ENCODE measurements at regions not wholly inside any gene's neighbourhood (a gene's known extent, or its start where the extent isn't known, plus 50 kb on each side); places are given as distances from the start of the nearest gene placed in this dataset.

DNA sequence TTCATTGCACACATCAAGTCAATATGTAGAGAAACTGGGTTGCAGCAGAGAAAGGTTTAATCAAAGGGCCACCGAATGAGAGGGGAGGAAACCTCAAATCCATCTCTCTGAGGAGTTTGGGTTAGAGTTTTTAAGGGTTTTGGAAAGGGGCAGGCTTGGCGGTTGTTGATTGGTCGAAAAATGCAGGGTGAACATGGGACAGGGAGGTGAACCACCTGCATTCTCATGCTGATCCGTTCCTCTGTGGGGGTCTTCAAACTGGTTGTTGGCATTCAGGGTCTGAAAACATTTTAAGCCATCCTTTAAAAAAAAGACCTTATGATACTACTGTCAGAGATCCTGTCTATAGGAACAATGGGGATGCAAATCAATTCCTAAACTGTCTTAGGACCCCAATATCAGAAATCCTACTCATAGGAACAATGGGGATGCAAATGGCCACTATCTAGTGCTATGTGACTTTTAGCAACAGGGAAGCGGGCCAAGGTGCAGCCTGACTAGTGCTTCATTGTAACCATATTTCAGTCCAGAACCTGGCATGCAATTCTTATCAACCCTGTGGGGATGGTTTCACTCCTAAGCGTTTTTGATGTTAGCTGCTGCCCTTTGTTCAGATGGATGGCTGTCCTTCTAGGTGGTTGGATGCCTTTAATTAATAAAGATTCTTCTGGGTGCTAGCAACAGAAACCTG, 120.1 kb upstream of the MGAT5 start:
- TF ChIP-seq, protein P1, sequence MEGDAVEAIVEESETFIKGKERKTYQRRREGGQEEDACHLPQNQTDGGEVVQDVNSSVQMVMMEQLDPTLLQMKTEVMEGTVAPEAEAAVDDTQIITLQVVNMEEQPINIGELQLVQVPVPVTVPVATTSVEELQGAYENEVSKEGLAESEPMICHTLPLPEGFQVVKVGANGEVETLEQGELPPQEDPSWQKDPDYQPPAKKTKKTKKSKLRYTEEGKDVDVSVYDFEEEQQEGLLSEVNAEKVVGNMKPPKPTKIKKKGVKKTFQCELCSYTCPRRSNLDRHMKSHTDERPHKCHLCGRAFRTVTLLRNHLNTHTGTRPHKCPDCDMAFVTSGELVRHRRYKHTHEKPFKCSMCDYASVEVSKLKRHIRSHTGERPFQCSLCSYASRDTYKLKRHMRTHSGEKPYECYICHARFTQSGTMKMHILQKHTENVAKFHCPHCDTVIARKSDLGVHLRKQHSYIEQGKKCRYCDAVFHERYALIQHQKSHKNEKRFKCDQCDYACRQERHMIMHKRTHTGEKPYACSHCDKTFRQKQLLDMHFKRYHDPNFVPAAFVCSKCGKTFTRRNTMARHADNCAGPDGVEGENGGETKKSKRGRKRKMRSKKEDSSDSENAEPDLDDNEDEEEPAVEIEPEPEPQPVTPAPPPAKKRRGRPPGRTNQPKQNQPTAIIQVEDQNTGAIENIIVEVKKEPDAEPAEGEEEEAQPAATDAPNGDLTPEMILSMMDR (IDR thresholded peaks at IDR 0.05), result no peak

DNA sequence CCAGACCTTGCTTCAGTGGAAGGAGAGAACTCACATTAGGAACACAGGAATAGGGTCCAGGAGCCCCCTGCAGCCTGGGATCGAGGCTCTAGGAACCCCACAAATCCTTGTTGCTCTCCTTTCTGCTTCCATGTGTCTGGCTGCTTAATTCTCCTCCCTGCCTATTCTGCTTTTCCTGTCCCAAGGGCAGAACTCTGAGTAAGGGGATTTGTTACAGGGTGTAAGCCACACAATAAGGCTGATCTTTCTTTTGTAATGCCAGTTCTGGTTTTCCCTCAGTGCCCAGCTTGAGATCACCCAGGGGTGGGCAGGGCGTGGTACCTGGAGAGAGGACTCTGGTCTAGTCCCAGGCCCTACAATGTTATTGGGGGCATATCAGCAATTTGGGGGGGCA, 119.6 kb upstream of the MGAT5 start:
- TF ChIP-seq, protein P1 (IDR thresholded peaks at IDR 0.05), result no peak

DNA sequence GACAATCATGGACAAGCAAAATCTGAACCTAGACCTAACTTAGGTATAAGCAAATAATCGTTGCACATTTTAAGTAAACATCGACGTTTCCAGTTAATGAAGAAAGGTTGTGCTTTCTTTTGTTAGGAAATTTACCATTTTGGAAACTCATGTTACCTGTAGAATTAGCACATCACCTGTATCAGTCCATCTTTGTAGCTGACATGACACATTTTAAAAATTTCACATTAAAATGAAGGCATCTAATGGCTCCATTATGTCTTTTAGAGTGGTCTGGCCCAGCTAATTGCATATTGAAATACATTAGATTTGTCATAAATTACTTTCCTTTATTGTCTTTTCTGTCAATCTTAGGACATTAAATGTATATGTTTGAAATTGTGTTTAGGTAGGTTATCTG, 119.0 kb upstream of the MGAT5 start:
- TF ChIP-seq, protein P1 (IDR thresholded peaks at IDR 0.05), result no peak

DNA sequence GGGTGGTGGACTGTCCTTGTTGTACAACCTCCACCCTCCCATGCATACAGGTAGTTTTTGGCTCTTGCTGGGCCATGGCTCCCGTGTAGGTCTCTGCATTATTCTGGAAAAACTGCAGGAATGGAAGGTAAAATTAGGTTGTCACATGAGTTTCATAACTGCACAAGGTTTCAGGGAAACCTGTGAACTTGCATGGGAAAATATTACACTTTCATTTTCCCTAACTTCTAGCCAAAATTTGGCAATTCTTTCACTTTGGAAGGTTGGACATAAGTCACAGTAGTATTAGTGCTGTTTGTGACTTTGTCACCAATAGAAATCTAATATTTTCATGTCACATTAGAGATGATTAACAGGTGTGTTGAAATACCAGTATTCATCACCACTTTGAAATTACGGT, 118.1 kb upstream of the MGAT5 start:
- TF ChIP-seq, protein P1 (IDR thresholded peaks at IDR 0.05), result no peak

DNA sequence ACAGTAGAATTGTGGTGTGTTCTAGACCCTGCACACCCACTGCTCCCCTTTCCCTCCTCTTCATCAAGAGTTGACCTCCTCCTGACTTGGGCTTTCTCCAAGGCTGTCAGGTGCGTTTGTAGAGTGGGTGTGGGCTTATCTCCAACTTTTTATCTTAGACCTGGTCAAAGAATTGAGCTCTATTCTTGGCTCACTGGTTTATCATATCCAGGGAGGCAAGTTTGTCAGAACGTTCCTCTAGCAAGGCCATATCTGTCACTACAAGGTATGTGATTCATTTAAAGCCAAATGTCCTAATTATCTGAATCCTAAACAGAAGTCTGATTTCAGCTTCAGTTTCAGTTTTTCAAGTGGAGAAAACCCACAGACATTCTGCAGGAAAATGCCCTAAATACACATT, 117.1 kb upstream of the MGAT5 start:
- TF ChIP-seq, protein P1 (IDR thresholded peaks at IDR 0.05), result no peak

DNA sequence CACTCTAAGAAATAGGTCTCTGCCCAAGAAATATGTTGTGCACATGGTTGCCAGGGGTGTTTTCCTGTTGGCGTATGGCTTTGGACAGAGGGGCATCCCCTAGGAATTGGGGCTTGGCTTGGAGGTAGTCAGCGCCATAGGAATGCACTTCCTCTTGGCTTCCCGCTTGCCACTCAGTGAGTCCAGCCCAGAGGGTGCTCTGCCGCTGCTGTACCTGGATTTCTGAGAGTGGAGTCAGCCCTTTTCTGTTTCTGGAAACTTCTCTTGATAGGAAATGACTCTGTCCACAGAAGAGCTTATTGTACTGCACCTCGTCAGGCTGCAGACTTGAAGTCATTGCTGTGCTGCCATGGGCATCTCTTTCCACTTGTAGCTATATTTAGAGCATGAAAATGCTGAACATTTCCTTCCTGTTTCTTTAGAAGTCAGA, 116.7 kb upstream of the MGAT5 start:
- TF ChIP-seq, protein P1 (IDR thresholded peaks at IDR 0.05), result no peak

DNA sequence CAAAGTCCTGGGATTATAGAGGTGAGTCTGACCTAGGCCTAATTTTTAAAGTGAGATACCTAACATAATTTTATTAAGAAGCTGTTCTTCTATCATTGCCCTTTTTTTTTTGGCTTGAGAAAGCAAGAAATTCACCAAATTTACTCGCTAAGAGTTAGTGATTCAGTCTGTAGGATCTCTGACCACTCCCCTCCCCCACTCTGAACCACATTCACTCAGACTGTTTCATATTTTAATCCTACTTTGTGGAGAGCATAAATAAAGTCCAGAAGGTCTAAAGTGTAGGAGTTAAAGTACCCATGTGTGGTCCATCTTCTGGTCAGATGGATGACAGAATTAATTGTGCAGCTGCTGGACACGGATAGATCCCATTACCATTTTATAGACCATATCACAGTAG, 115.8 kb upstream of the MGAT5 start:
- TF ChIP-seq, protein P1 (IDR thresholded peaks at IDR 0.05), result no peak

DNA sequence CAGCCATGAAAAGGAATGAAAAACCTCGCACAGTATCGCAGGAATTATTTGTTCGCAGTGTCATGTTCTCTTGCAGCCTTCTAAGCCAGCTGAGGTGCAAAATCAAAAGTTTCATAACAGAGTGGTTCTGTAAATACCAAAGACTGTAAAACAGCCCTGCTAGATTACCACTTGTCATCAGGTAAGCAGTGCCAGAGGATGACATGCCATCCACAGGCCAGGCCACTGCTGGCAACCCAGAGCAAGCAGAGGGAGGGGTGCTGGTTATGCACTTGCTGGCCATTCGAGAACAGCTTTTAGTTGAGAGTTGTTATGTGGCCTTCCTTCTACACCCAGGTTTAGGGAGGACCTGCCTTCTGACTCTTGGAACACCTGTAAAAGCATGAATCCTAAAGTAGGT, 114.3 kb upstream of the MGAT5 start:
- TF ChIP-seq, protein P1 (IDR thresholded peaks at IDR 0.05), result no peak
